ENCODE measurements at regions not wholly inside any gene's neighbourhood (a gene's known extent, or its start where the extent isn't known, plus 50 kb on each side); places are given as distances from the start of the nearest gene placed in this dataset.

GRCh38 chr10:111986079-111986478 lies 197.5 kb downstream of the GPAM start:
- Histone ChIP-seq H3K9me3 (ENCODE audit: insufficient read depth in 2 of 2, low read depth in 1 of 2, low read length in 1 of 2) (no peaks in the 10 kb centered on the region), H2BK15ac (ENCODE audit: low read length) (no peak overlapping the region), H3K14ac (ENCODE audit: insufficient read length) (no peak overlapping the region), H4K8ac (ENCODE audit: extremely low read depth, insufficient read depth, low read length) (no peak overlapping the region), H3K4me2 (ENCODE audit: insufficient read depth in 1 of 2, low read depth in 2 of 2, low read length in 2 of 2) (no peak overlapping the region), H2AK5ac (ENCODE audit: low read depth, low read length) (no peak overlapping the region), H3K79me2 (ENCODE audit: control insufficient read depth in 1 of 2, insufficient read depth in 2 of 2, low read length in 2 of 2) (no peaks in the 10 kb centered on the region), H4K5ac (ENCODE audit: insufficient read length, low read depth, low read length) (no peak overlapping the region), H3K27me3 (replicated peaks in 1 of 4; ENCODE audit: control insufficient read depth in 3 of 4, extremely low read depth in 1 of 4, insufficient read depth in 3 of 4, low read length in 3 of 4) (no peaks in the 10 kb centered on the region), H3K23ac (ENCODE audit: insufficient read length) (no peak overlapping the region), H3K4ac (replicated peaks; ENCODE audit: insufficient read length, low read depth, low read length) (no peak overlapping the region), H2BK120ac (replicated peaks; ENCODE audit: low read depth, low read length) (no peak overlapping the region), H3K27ac (ENCODE audit: low read depth, low read length) (no peak overlapping the region), H3K79me1 (ENCODE audit: low read depth, low read length) (no peaks in the 10 kb centered on the region), H2BK5ac (ENCODE audit: low read depth, low read length) (no peak overlapping the region), H3K23me2 (ENCODE audit: low read depth, low read length) (no peaks in the 10 kb centered on the region), H3K9ac (replicated peaks in 1 of 4; ENCODE audit: extremely low read depth in 1 of 4, low read depth in 3 of 4, low read length in 3 of 4) (no peak overlapping the region), H4K91ac (replicated peaks; ENCODE audit: insufficient read length, low read length) (no peak overlapping the region), H3K56ac (replicated peaks; ENCODE audit: insufficient read length, low read depth, low read length) (no peak overlapping the region), H4K20me1 (replicated peaks in 1 of 2; ENCODE audit: control insufficient read depth in 1 of 2, insufficient read depth in 2 of 2, low read length in 2 of 2) (no peaks in the 10 kb centered on the region), H3K4me3 (ENCODE audit: extremely low read depth in 1 of 4, insufficient read depth in 2 of 4, low read depth in 3 of 4, low read length in 4 of 4) (no peak overlapping the region), H2BK20ac (ENCODE audit: low read length) (no peak overlapping the region), H3K36me3 (ENCODE audit: control insufficient read depth in 2 of 4, insufficient read depth in 4 of 4, low read length in 3 of 4) (no peaks in the 10 kb centered on the region), H3K4me1 (replicated peaks in 1 of 4; ENCODE audit: control insufficient read depth in 3 of 4, insufficient read depth in 4 of 4, low read length in 3 of 4) (peaks cover 0 to 3% (median 0%) of the 10 kb centered on the region in 4 experiments; a peak in 1 of 7 replicates), H2BK12ac (ENCODE audit: low read depth, low read length) (no peak overlapping the region), H3K18ac (ENCODE audit: extremely low read depth, low read length) (no peak overlapping the region), H2AFZ (ENCODE audit: low read length) (no peak overlapping the region)
- ChIA-PET CTCF (ENCODE audit: partially characterized antibody) (interaction anchor here (1.2 kb wide), 1 partner anchor 13 kb away, joined by 3 read pairs; no protein-coding TSS in a partner anchor), POLR2A (ENCODE audit: partially characterized antibody) (no interaction called here)
- TF ChIP-seq EZH2 (IDR thresholded peaks at IDR 0.05; ENCODE audit: low read depth, low read length, severe bottlenecking) (no peak), SIX5 (IDR thresholded peaks at IDR 0.05; ENCODE audit: low read depth, low read length) (no peak), CHD1 (IDR thresholded peaks at IDR 0.05; ENCODE audit: low read depth, low read length) (no peak), CHD2 (IDR thresholded peaks at IDR 0.05; ENCODE audit: low read length) (no peak)
- TF ChIP-seq, protein P1, sequence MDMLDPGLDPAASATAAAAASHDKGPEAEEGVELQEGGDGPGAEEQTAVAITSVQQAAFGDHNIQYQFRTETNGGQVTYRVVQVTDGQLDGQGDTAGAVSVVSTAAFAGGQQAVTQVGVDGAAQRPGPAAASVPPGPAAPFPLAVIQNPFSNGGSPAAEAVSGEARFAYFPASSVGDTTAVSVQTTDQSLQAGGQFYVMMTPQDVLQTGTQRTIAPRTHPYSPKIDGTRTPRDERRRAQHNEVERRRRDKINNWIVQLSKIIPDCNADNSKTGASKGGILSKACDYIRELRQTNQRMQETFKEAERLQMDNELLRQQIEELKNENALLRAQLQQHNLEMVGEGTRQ (IDR thresholded peaks at IDR 0.05; ENCODE audit: low read length) = no peak
- DNase-seq (ENCODE audit: low read depth in 1 of 2, low spot score in 2 of 2) (no peak), FAIRE-seq (no peak)

Data from H1 (cell line).